Gastrocnemius medialis (tissue), 4 donors: ENCODE measurements at regions not wholly inside any gene's neighbourhood (a gene's known extent, or its start where the extent isn't known, plus 50 kb on each side); places are given as distances from the start of the nearest gene placed in this dataset.

Source experiments
- CTCF ChIP-seq, 5 experiments: fragments of 450-650 bp in 3 of 5; fragments of 200-600 bp in 2 of 5; sonication (generic) in 2 of 5; IDR thresholded peaks in 4 of 5; conservative IDR thresholded peaks in 1 of 5; 1 replicate in 4 of 5; 2 replicates in 1 of 5; pipeline ENCODE4 v1.5.1; 2016 to 2019; ENCODE audit warnings: antibody characterized with exemption in 5 of 5, mild to moderate bottlenecking in 3 of 5, moderate library complexity in 3 of 5
- POLR2A ChIP-seq, 2 donors: fragments of 450-650 bp; IDR thresholded peaks; one replicate each; pipeline ENCODE4 v1.6.1; 2017; ENCODE audit warnings: antibody characterized with exemption in 2 of 2, mild to moderate bottlenecking in 2 of 2, moderate library complexity in 2 of 2

DNA sequence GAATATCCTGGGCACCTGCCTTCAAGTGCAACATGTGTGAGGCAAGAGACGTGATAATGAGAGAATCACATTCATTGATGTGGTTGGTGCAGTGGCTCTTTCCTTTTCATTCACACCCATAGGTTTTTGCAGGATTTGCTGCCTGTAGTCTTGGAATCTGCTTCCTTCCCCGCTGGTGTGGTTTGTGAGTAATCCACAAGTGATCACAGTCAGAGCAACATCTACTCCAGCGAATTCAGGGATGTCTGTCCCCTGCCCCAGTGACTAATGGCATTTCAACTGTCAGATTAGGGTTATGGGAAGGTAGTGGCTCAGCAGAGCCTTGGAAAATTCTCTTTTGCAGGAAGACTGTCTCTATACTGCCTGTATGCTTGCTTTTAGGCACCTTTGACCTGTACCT lies 225.5 kb upstream of the RBMS1 start:
- TF ChIP-seq CTCF (IDR thresholded peaks at IDR 0.05 in 4 of 5, conservative IDR thresholded peaks at IDR 0.05 in 1 of 5) (no peak), POLR2A (IDR thresholded peaks at IDR 0.05) (no peak)
